GM19395 (cell line): ENCODE measurements at regions not wholly inside any gene's neighbourhood (a gene's known extent, or its start where the extent isn't known, plus 50 kb on each side); places are given as distances from the start of the nearest gene placed in this dataset.
"Not testable (repeated sequence)": the region's sequence is repeated elsewhere in the genome, so short reads cannot be mapped to it uniquely, and the experiment has no call there.

ENCODE experiments used
- ATAC-seq: cut with Tn5 transposase; IDR thresholded peaks from one replicate; pipeline ENCODE4 v1.9.1; 2021; ENCODE audit warnings: mild to moderate bottlenecking, moderate library complexity; ENCODE audit not compliant: unreplicated experiment

GRCh38 chr3:118495206-118495605, 539.4 kb downstream of the IGSF11 start:
- ATAC-seq = no peak

GRCh38 chr3:118497274-118497673, 537.4 kb downstream of the IGSF11 start:
- ATAC-seq = no peak

GRCh38 chr3:118501152-118501551, 533.5 kb downstream of the IGSF11 start:
- no peak for ATAC-seq

- ATAC-seq = no peak
Measured at GRCh38 chr3:118504906-118505305, 529.7 kb downstream of the IGSF11 start.

- no peak for ATAC-seq
Measured at GRCh38 chr3:118505784-118506183, 528.9 kb downstream of the IGSF11 start.

GRCh38 chr3:118511402-118511801, 523.2 kb downstream of the IGSF11 start:
- no peak for ATAC-seq

GRCh38 chr3:118512301-118512700, 522.3 kb downstream of the IGSF11 start:
- no peak for ATAC-seq

- ATAC-seq = no peak
Measured at GRCh38 chr3:118525077-118525476, 509.6 kb downstream of the IGSF11 start.

- ATAC-seq = no peak
Measured at GRCh38 chr3:118526758-118527513, 507.7 kb downstream of the IGSF11 start.

GRCh38 chr3:118527514-118528044, 507.1 kb downstream of the IGSF11 start:
- no peak for ATAC-seq

- no peak for ATAC-seq
Measured at GRCh38 chr3:118529554-118529953, 505.1 kb downstream of the IGSF11 start.

- ATAC-seq = no peak
Measured at GRCh38 chr3:118530350-118530922, 504.2 kb downstream of the IGSF11 start.

- ATAC-seq = not testable (repeated sequence)
Measured at GRCh38 chr3:118530927-118531356, 503.7 kb downstream of the IGSF11 start.

- no peak for ATAC-seq
Measured at GRCh38 chr3:118531816-118532215, 502.8 kb downstream of the IGSF11 start.

- ATAC-seq = no peak
Measured at GRCh38 chr3:118533676-118534075, 501.0 kb downstream of the IGSF11 start.

- no peak for ATAC-seq
Measured at GRCh38 chr3:118534519-118534918, 500.1 kb downstream of the IGSF11 start.

- ATAC-seq = no peak
Measured at GRCh38 chr3:118536764-118537163, 497.9 kb downstream of the IGSF11 start.

GRCh38 chr3:118537454-118537853, 497.2 kb downstream of the IGSF11 start:
- ATAC-seq = no peak

- no peak for ATAC-seq
Measured at GRCh38 chr3:118538187-118538586, 496.5 kb downstream of the IGSF11 start.

- ATAC-seq = not testable (repeated sequence)
Measured at GRCh38 chr3:118539820-118540447, 494.7 kb downstream of the IGSF11 start.

GRCh38 chr3:118540448-118540821, 494.2 kb downstream of the IGSF11 start:
- not testable (repeated sequence) for ATAC-seq

GRCh38 chr3:118540826-118541225, 493.8 kb downstream of the IGSF11 start:
- ATAC-seq = no peak
